Islet of Langerhans (tissue), 1 donor: ENCODE measurements at regions not wholly inside any gene's neighbourhood (a gene's known extent, or its start where the extent isn't known, plus 50 kb on each side); places are given as distances from the start of the nearest gene placed in this dataset.

Experiments used
- FAIRE-seq: peaks from one replicate; lab custom pipeline; 2011; peaks lifted over from hg19 to GRCh38; lab: Jason Lieb, UNC

GRCh38 chr18:24627644-24628315 lies 167.3 kb downstream of the HRH4 start:
- FAIRE-seq: no peak

- FAIRE-seq: no peak
These were observed 167.9 kb downstream of the HRH4 start for GRCh38 chr18:24628326-24628725.

- FAIRE-seq: no peak
These were observed 169.5 kb downstream of the HRH4 start for GRCh38 chr18:24629921-24630320.

GRCh38 chr18:24630346-24630880 lies 170.0 kb downstream of the HRH4 start:
- no peak for FAIRE-seq

GRCh38 chr18:24631243-24632025 lies 171.0 kb downstream of the HRH4 start:
- FAIRE-seq: no peak

- no peak for FAIRE-seq
These were observed 171.9 kb downstream of the HRH4 start for GRCh38 chr18:24632158-24632988.

- FAIRE-seq: no peak
These were observed 172.7 kb downstream of the HRH4 start for GRCh38 chr18:24633121-24633520.

- FAIRE-seq: no peak
These were observed 189.1 kb downstream of the HRH4 start for GRCh38 chr18:24649571-24649970.

GRCh38 chr18:24651434-24651833 lies 191.0 kb downstream of the HRH4 start:
- no peak for FAIRE-seq

GRCh38 chr18:24656050-24656449 lies 195.6 kb downstream of the HRH4 start:
- no peak for FAIRE-seq

GRCh38 chr18:24656551-24657443 lies 196.4 kb downstream of the HRH4 start:
- no peak for FAIRE-seq

GRCh38 chr18:24657444-24657842 lies 197.0 kb downstream of the HRH4 start:
- no peak for FAIRE-seq

GRCh38 chr18:24658302-24658701 lies 197.9 kb downstream of the HRH4 start:
- no peak for FAIRE-seq

- no peak for FAIRE-seq
These were observed 199.6 kb downstream of the HRH4 start for GRCh38 chr18:24659827-24660720.

GRCh38 chr18:24660956-24661355 lies 200.5 kb downstream of the HRH4 start:
- FAIRE-seq: no peak

GRCh38 chr18:24662412-24662821 lies 202.0 kb downstream of the HRH4 start:
- no peak for FAIRE-seq

- no peak for FAIRE-seq
These were observed 202.6 kb downstream of the HRH4 start for GRCh38 chr18:24663026-24663425.

- FAIRE-seq: no peak
These were observed 208.6 kb downstream of the HRH4 start for GRCh38 chr18:24669015-24669414.

- FAIRE-seq: no peak
These were observed 209.1 kb downstream of the HRH4 start for GRCh38 chr18:24669502-24669901.

GRCh38 chr18:24672165-24672941 lies 211.9 kb downstream of the HRH4 start:
- FAIRE-seq: no peak
